ENCODE measurements at regions not wholly inside any gene's neighbourhood (a gene's known extent, or its start where the extent isn't known, plus 50 kb on each side); places are given as distances from the start of the nearest gene placed in this dataset.

DNA sequence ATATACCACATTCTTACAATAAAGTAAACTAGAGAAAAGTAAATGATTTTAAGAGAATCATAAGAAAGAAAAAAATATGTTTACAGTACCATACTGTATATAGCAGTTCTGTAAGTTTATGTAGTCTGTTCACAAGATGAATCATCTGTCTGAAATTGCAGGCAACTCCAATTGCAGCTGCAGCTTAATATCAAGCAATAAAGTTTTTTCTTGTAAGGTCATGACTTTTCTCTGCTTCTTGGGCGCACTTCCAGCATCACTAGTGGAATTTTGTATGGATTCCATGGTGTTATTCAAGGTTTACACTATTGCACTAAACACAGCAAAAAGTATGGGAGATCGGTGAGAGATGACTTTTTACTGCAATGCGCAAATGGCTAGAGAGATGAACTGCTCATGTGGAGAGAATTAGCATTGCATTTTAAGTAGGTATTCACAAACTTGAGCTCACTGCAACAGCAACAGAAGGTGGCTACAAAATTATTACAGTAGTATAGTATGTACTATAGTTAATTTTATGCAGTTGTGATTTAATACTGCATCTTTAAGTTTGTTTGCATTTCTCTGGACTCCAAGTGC lies 445.4 kb upstream of the OR4E1 start:
- TF ChIP-seq, protein P1, sequence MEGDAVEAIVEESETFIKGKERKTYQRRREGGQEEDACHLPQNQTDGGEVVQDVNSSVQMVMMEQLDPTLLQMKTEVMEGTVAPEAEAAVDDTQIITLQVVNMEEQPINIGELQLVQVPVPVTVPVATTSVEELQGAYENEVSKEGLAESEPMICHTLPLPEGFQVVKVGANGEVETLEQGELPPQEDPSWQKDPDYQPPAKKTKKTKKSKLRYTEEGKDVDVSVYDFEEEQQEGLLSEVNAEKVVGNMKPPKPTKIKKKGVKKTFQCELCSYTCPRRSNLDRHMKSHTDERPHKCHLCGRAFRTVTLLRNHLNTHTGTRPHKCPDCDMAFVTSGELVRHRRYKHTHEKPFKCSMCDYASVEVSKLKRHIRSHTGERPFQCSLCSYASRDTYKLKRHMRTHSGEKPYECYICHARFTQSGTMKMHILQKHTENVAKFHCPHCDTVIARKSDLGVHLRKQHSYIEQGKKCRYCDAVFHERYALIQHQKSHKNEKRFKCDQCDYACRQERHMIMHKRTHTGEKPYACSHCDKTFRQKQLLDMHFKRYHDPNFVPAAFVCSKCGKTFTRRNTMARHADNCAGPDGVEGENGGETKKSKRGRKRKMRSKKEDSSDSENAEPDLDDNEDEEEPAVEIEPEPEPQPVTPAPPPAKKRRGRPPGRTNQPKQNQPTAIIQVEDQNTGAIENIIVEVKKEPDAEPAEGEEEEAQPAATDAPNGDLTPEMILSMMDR (IDR thresholded peaks at IDR 0.05) = no peak
- TF ChIP-seq POLR2A (IDR thresholded peaks at IDR 0.05) = no peak
